Panc1 (cell line): ENCODE measurements at regions not wholly inside any gene's neighbourhood (a gene's known extent, or its start where the extent isn't known, plus 50 kb on each side); places are given as distances from the start of the nearest gene placed in this dataset.

ENCODE experiments used
- ATAC-seq: fragments of 200-7000 bp; cut with Tn5 transposase; 2 replicates; pipeline ENCODE4 v1.9.1; 2020; ENCODE audit warnings: mild to moderate bottlenecking, moderate library complexity
- BruUV-seq: library from RNA; stranded (reverse); fragments of 400-500 nt; replicated peaks from 2 replicates; lab custom pipeline; 2021; lab: Mats Ljungman, UMichigan
- CTCF ChIA-PET: fragments of 300-600 bp; sonication (Branson Sonifier 250); formaldehyde crosslinking; loops from one replicate; lab custom pipeline; 2022; ENCODE audit warnings: antibody characterized with exemption; lab: Charles Lee
- POLR2A ChIA-PET: fragments of 300-600 bp; sonication (Branson Sonifier 250); formaldehyde crosslinking; loops from one replicate; lab custom pipeline; 2022; ENCODE audit warnings: antibody characterized with exemption; lab: Charles Lee
- DNase-seq: peaks from one replicate; pipeline ENCODE4 v3.0.0-alpha.2; 2010; ENCODE audit warnings: low read depth, low spot score
- H3K27ac ChIP-seq: 2 replicates; pipeline ENCODE4 v1.5.1; 2011; ENCODE audit warnings: mild to moderate bottlenecking, low read length, inconsistent platforms
- H3K27me3 ChIP-seq: fragments of 200-500 bp; sonication (Bioruptor generic); 2 replicates; pipeline ENCODE4 v1.6.0; 2014; ENCODE audit warnings: low read length, inconsistent platforms; ENCODE audit not compliant: control insufficient read depth, insufficient read depth
- H3K36me3 ChIP-seq: fragments of 200-500 bp; sonication (Bioruptor generic); 2 replicates; pipeline ENCODE4 v1.5.1; 2014; ENCODE audit warnings: inconsistent platforms, mild to moderate bottlenecking, low read length, moderate library complexity; ENCODE audit not compliant: control insufficient read depth, insufficient read depth
- H3K4me1 ChIP-seq: 2 replicates; pipeline ENCODE4 v1.5.1; 2011; ENCODE audit warnings: inconsistent platforms, mild to moderate bottlenecking, low read length, moderate library complexity; ENCODE audit not compliant: control insufficient read depth, insufficient read depth
- H3K4me3 ChIP-seq, 2 experiments: 2 replicates each; pipeline ENCODE4 v1.5.1; 2011 to 2012; ENCODE audit warnings: low read depth in 2 of 2, low read length in 2 of 2, mild to moderate bottlenecking in 2 of 2, inconsistent platforms in 1 of 2, moderate library complexity in 1 of 2
- H3K9me3 ChIP-seq: fragments of 200-500 bp; sonication (Bioruptor generic); 2 replicates; pipeline ENCODE4 v1.5.1; 2014; ENCODE audit warnings: low read depth, mild to moderate bottlenecking, inconsistent platforms, low read length, moderate library complexity; ENCODE audit not compliant: control insufficient read depth, insufficient read depth
- POLR2AphosphoS5 ChIP-seq: IDR thresholded peaks from 2 replicates; pipeline ENCODE4 v1.6.1; 2012; ENCODE audit warnings: mild to moderate bottlenecking, low read depth, low read length, moderate library complexity
- REST ChIP-seq, 2 experiments: IDR thresholded peaks; 2 replicates each; pipeline ENCODE4 v1.6.1; 2011 to 2012; ENCODE audit warnings: low read depth in 2 of 2, control low read depth in 1 of 2, low read length in 1 of 2, mild to moderate bottlenecking in 1 of 2, moderate library complexity in 1 of 2; ENCODE audit not compliant: insufficient read depth in 1 of 2
- SIN3A ChIP-seq: IDR thresholded peaks from 2 replicates; pipeline ENCODE4 v1.6.1; 2012; ENCODE audit warnings: low read depth, mild to moderate bottlenecking, low read length, moderate library complexity, borderline replicate concordance; ENCODE audit not compliant: insufficient read depth
- TCF7L2 ChIP-seq: IDR thresholded peaks from 2 replicates; pipeline ENCODE4 v1.6.1; 2011; ENCODE audit warnings: mild to moderate bottlenecking, low read depth, low read length, inconsistent platforms
- in situ Hi-C: cut with HindIII; loops from 2 replicates; pipeline ENCODE4 v1.10.0; 2016; ENCODE audit warnings: low sequenced_read_pairs, low pct_unique_long_range_greater_than_20kb
- intact Hi-C: fragments of 100-400 bp; cut with micrococcal nuclease; formaldehyde crosslinking; loops from one replicate; pipeline ENCODE4 v1.10.0; 2022; ENCODE audit not compliant: unreplicated experiment
- TF ChIP-seq, protein P1 (sequence below): fragments of 450-650 bp; IDR thresholded peaks from 2 replicates; pipeline ENCODE4 v1.5.1; 2017; ENCODE audit warnings: mild to moderate bottlenecking

DNA sequence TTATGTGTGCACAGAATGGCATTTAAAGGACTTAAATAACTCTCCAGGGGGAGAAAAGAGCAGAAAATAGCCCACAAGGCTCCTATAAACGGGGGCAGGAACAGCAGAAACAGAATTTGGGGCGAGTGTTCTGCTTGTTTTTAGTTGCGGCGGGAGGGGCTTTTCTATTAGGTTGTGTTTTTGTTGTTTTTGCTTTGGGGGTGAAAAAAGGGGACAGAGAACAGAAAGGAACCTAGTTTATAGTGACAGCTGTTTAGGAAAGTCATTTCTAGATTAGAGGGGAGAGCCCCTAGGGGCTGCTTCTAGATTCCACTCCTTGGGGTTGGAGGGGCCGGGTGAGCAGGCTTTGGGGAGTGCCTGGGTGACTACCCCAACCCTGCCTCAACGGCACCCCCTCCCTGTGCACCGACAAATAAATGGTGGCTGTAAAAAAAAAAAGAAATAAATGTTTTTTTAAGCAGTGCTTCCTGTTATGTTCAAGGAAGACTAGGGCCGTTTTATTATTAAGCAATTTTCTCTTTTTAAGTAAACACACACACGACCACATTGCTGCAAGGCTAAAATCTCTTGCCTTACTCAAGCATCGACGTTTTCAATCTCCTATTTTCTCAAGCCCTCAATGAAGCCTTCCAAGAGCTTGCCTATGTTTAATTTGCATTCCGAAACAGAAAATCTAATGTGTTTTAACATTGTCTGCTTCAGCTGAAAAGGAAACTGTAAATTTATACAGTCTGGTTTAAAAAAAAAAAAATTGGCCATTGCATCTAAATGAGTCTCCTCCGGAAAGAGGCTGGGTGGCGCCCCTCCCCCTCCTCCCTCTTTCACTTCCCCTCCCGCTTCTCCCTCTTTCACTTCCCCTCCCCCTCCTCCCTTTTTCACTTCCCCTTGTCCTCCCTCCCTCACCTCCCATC lies 123.3 kb upstream of the TBL1X start:
- ChIA-PET CTCF (interaction anchor here (0.6 kb wide), 1 partner anchor 449 kb away, joined by 3 read pairs; no protein-coding TSS in a partner anchor), POLR2A (no interaction called here)
- in situ Hi-C loops (no loop called here), intact Hi-C loops (loop anchor here (5.0 kb wide), 1 partner anchor 121 kb away; no protein-coding TSS in a partner anchor)
- H3K27me3 ChIP-seq, result no peaks in the 10 kb centered on the region
- H3K4me1 ChIP-seq, result peaks cover 4% of the 10 kb centered on the region
- H3K4me3 ChIP-seq, result peak overlapping the region in 1 of 2 experiments; percentile 39; a peak in 2 of 4 replicates
- no peaks in the 10 kb centered on the region for H3K36me3 ChIP-seq
- ATAC-seq (no peak), DNase-seq (no peak)
- BruUV-seq, result no TSS peak
- H3K27ac ChIP-seq, result peak overlapping the region; percentile 65
- no peaks in the 10 kb centered on the region for H3K9me3 ChIP-seq
- no peak for TF ChIP-seq TCF7L2
- TF ChIP-seq, protein P1, sequence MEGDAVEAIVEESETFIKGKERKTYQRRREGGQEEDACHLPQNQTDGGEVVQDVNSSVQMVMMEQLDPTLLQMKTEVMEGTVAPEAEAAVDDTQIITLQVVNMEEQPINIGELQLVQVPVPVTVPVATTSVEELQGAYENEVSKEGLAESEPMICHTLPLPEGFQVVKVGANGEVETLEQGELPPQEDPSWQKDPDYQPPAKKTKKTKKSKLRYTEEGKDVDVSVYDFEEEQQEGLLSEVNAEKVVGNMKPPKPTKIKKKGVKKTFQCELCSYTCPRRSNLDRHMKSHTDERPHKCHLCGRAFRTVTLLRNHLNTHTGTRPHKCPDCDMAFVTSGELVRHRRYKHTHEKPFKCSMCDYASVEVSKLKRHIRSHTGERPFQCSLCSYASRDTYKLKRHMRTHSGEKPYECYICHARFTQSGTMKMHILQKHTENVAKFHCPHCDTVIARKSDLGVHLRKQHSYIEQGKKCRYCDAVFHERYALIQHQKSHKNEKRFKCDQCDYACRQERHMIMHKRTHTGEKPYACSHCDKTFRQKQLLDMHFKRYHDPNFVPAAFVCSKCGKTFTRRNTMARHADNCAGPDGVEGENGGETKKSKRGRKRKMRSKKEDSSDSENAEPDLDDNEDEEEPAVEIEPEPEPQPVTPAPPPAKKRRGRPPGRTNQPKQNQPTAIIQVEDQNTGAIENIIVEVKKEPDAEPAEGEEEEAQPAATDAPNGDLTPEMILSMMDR, result 0 out of 2 replicates have a peak, but pooled peaks have one; percentile 5

GRCh38 chrX:9342561-9343051 lies 122.3 kb upstream of the TBL1X start:
- H3K27me3 ChIP-seq, result no peaks in the 10 kb centered on the region
- peak overlapping the region; percentile 30 to 45 for H3K4me3 ChIP-seq
- H3K27ac ChIP-seq, result peak overlapping the region; percentile 44; the same call in 1 of the 2 replicates
- intact Hi-C loops (loop anchor here (5.0 kb wide), 1 partner anchor 120 kb away; no protein-coding TSS in a partner anchor), in situ Hi-C loops (no loop called here)
- CTCF ChIA-PET, result no interaction called here
- POLR2A ChIA-PET, result no interaction called here
- H3K36me3 ChIP-seq, result no peaks in the 10 kb centered on the region
- TF ChIP-seq POLR2AphosphoS5, result no peak
- TF ChIP-seq SIN3A, result no peak
- TF ChIP-seq TCF7L2, result no peak
- TF ChIP-seq REST (IDR thresholded peaks at IDR 0.05; ENCODE audit: insufficient read depth in 1 of 2, low read depth in 2 of 2, low read length in 1 of 2), result no peak
- TF ChIP-seq, protein P1, result no peak
- no peaks in the 10 kb centered on the region for H3K9me3 ChIP-seq
- BruUV-seq, result no TSS peak
- DNase-seq (no peak), ATAC-seq (peak; percentile 93)
- peaks cover 4% of the 10 kb centered on the region for H3K4me1 ChIP-seq
